ENCODE measurements at regions not wholly inside any gene's neighbourhood (a gene's known extent, or its start where the extent isn't known, plus 50 kb on each side); places are given as distances from the start of the nearest gene placed in this dataset.

- TF ChIP-seq, protein P1, sequence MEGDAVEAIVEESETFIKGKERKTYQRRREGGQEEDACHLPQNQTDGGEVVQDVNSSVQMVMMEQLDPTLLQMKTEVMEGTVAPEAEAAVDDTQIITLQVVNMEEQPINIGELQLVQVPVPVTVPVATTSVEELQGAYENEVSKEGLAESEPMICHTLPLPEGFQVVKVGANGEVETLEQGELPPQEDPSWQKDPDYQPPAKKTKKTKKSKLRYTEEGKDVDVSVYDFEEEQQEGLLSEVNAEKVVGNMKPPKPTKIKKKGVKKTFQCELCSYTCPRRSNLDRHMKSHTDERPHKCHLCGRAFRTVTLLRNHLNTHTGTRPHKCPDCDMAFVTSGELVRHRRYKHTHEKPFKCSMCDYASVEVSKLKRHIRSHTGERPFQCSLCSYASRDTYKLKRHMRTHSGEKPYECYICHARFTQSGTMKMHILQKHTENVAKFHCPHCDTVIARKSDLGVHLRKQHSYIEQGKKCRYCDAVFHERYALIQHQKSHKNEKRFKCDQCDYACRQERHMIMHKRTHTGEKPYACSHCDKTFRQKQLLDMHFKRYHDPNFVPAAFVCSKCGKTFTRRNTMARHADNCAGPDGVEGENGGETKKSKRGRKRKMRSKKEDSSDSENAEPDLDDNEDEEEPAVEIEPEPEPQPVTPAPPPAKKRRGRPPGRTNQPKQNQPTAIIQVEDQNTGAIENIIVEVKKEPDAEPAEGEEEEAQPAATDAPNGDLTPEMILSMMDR (IDR thresholded peaks at IDR 0.05; ENCODE audit: poor library complexity): no peak
- TF ChIP-seq EZH2 (IDR thresholded peaks at IDR 0.05; ENCODE audit: borderline replicate concordance) (no peak), EZH2phosphoT487 (IDR thresholded peaks at IDR 0.05; ENCODE audit: low read depth, severe bottlenecking, unreplicated experiment) (no peak)
Measured at GRCh38 chr2:76149846-76150245, 439.1 kb upstream of the GCFC2 start.

Data from hepatocyte (in vitro differentiated cells).